Fibroblast of skin of abdomen (primary cell): ENCODE measurements at regions not wholly inside any gene's neighbourhood (a gene's known extent, or its start where the extent isn't known, plus 50 kb on each side); places are given as distances from the start of the nearest gene placed in this dataset.
"Not testable (repeated sequence)": the region's sequence is repeated elsewhere in the genome, so short reads cannot be mapped to it uniquely, and the experiment has no call there.

Source experiments
- DNase-seq: peaks from one replicate; pipeline ENCODE4 v3.0.0-alpha.2; 2013

GRCh38 chr2:49861821-49862220 lies 707.5 kb upstream of the FSHR start:
- DNase-seq: peak; percentile 0

- no peak for DNase-seq
Observed at GRCh38 chr2:49860834-49861233, 706.5 kb upstream of the FSHR start.

DNA sequence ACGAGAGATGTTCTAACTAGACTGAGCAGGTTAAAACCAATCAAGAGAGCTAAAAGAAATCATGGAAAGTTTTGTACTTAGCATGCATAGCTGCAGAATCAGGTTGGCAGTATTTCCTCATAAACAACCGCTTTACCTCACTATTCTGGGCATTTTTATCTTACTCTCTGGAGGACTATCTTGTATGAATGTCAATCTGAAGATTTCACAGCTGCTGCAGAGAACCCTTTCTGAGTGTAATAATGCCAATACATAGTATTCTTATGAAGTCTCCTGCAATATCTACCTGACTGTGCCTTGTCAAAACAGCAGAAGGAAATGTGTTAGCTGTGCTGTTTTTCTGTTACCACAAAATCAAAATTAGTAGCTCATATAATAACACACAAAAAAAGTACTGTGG lies 705.9 kb upstream of the FSHR start:
- DNase-seq: no peak

DNA sequence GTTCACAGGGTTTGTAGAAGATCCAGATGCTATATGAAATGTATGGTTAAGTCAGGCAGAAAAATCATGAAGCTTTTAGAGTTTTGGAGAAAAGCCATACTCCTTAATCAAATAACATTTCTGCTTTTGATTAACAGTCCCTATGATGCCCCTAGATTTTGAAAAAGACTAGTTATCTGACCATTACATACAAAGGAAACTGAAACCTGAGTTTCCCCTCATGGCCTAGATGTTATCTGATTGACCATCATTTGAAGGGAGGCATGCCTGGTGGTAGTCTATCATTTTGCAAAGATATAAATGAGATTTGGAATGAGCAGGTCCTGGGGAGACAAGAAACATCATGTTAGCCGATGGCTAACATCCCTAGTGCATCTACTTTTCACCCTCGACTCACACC lies 704.3 kb upstream of the FSHR start:
- DNase-seq: no peak

DNA sequence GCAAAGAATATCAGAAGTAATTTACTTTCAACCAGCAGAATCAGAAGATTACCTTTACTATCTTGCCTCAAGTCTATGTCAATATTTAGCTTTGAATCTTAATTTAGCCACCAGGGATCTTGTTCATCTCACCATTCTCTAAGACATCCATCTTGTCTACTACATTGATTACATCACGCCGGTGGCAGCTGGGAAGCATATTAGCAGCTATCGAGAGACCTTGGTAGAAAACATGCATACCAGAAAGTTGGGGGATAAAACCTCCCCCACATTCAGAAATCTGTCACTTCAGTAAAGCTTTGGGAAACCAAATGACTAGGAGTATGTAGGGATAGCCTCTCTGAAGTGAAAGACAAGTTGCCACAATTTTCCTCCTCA lies 703.8 kb upstream of the FSHR start:
- DNase-seq: no peak

DNA sequence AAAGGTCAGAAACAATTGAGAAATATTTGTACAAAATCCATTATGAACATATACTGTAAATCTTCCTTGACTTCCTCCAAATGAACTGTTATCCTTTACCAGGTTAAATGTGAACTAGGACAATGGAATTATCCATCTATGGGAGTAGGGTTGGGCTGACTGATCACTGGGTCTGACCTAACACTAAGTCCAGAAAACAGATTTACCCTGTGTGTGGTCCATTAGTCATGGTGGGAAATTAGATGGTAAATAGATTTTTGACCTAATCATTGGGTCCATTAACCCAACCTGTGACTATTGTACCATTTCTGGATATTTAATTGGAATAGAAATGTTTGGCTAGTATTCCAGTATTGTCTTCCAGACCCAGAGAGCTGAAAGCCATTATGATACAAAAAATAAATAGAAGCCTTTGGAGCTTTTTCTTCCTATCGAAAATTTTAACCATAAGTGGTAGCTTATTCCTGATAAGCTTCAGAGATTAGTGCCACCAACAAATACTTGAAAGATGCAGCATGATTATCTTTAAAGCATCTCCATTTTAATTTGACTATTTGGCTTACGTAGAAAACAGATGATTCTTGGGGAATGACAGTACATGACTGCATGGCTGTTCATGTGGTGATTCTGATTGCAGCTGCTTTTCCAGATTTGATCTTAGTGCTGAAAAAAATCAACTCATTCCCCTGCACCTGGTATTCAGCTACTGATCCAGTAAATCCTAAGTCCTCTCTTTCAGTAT lies 703.2 kb upstream of the FSHR start:
- DNase-seq: no peak

DNA sequence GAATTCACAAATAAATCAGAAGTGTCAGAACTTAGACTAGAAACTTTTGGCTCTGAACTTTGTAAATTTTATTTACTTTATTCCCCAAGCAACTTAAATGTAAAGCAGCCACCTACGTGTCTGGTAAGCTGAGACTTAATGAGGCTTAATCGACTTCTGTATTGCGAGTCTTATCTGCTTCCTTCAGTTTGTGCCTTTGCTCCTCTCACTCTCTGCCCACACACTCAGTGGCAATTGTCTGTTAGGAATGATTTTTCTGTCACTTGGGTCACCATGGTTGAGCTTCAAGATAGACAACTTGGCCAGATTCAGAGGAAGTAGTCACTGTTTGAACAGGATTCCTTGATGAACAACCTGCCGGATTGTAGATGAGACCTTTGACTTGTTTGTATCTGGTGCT lies 691.4 kb upstream of the FSHR start:
- DNase-seq: no peak

GRCh38 chr2:49845021-49845420 lies 690.7 kb upstream of the FSHR start:
- no peak for DNase-seq

DNA sequence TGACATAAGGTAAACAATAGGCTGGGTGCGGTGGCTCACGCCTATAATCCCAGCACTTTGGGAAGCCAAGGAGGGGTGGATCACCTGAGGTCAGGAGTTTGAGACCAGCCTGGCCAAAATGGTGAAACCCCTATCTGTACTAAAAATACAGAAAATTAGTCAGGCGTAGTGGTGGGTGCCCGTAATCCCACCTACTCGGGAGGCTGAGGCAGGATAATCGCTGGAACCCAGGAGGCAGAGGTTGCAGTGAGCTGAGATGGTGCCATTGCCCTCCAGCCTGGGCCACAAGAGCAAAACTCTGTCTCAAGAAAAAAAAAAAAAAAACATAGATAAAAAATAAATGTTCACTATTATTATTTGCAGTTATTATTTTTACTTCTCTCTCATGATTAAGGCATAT lies 689.8 kb upstream of the FSHR start:
- DNase-seq: not testable (repeated sequence)

- DNase-seq: no peak
Observed at GRCh38 chr2:49843314-49843713, 689.0 kb upstream of the FSHR start.

DNA sequence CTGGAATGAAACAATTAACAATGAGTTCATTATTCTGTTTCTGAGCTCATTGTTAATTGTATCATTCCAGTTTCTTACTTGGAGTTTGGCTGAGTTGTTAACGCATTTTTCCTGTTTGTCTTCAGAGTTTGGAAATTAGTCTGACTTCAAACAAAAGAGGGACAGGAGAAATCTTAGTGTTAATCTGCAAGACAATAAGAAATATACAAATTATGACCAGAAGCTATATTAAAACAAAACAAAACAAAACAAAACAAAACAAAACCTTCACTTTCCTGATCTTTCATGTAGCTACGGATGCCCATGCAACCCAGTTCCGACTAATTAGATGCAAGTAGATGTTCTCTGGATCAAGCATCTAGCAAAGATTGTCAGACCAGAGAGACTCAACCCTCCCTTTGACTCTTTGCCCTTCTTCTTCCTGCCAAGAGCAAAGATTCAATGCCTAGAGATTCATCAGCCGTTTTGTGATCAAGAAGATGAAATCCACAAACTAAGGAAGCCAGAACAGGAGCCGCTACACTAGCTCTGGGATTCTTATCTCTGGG lies 686.2 kb upstream of the FSHR start:
- DNase-seq: no peak

DNA sequence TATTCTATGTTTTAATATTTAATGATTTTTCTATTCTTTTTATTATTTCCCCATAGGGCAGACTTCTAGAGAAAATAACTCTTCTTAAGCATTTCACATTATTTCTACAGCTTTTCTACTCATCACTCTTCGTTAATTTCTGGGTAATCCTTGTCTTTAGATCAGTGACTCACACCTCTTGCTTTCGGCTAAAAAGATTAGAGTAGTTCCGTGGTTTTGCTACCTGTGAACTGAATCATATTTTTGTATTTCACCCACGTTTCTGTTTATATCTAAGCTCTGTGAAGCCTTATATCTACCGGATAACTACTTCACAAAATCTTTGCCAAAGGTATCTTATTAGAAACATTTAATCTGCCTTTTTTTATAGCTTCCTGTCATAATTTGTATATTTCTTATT lies 685.5 kb upstream of the FSHR start:
- no peak for DNase-seq

GRCh38 chr2:49837561-49838293 lies 683.4 kb upstream of the FSHR start:
- no peak for DNase-seq

DNA sequence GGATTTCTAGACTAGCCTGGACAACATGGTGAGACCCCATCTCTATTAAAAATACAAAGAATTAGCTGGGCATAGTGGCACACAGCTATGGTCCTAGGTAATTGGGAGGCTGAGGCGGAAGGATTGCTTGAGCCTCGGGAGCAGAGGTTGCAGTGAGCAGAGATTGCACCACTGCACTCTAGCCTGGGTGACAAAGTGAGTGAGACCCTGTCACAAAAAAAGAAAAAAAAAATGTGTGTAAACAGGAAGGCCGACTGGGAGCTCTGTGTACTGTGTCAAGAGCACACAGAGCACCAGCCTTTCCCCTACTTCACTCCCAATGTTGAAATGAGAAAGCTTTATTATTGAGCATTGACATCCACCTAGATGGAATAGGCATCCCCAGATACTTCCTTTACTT lies 681.7 kb upstream of the FSHR start:
- DNase-seq: no peak

DNA sequence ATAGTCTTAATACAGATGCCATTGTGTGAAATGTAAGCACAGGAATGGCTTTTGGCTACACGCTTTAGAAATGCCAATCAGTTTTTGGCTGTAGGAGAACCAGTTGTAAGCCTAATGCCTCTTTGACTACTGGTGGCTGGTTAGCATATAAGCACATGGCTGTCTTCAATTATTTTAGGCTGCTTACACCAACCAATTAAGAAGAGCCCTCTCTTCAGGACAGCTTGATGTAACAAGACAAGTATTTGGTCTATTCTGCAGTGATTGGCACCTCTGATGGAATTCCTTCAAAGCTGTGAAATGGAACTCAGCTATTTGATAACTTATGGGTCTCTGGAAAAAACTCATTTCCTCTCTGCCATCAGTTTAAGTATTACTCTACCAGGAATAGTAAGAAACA lies 680.1 kb upstream of the FSHR start:
- no peak for DNase-seq

DNA sequence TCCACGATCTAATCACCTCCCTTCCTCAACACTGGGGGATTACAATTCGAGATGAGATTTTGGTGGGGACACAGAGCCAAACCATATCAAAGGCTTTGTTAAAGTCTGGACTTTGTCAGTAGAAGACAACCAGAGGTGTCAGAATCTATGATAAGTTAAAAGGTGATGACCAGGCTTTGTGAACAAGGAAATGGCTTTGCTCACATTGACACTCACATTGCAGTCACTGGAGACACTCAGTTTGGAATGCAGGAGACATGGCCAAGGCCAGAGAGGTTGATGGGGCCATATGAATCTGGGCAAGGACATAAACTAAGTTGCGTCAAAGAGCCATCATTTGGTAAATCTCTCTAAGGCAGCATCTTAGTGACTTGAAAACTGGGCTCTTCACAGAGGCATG lies 678.2 kb upstream of the FSHR start:
- no peak for DNase-seq

DNA sequence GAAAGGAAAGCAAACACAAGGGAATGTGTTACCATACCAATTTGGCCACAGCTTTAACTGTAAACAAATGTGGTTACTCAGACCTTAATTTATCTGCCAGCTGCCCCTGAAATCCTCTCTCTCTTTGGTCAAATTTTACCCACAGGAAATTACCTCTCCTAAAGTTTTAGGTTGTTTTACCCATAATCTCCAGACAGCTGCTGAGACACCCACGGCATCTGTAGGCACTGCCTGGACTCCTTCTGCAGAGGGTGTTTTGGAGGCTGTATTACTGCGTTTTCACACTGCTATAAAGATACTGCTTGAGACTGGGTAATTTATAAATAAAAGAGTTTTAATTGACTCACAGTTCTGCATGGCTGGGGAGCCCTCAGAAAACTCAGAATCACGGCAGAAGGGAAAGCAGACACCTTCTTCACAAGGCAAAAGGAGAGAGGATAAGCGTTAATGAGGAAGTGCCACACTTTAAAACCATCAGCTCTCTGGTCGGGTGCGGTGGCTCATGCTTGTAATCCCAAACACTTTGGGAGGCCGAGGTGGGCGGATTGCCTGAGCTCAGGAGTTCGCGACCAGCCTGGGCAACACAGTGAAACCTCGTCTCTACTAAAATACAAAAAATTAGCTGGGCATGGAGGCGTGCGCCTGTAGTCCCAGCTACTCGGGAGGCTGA lies 677.5 kb upstream of the FSHR start:
- DNase-seq: no peak

GRCh38 chr2:49830846-49831245 lies 676.5 kb upstream of the FSHR start:
- no peak for DNase-seq

DNA sequence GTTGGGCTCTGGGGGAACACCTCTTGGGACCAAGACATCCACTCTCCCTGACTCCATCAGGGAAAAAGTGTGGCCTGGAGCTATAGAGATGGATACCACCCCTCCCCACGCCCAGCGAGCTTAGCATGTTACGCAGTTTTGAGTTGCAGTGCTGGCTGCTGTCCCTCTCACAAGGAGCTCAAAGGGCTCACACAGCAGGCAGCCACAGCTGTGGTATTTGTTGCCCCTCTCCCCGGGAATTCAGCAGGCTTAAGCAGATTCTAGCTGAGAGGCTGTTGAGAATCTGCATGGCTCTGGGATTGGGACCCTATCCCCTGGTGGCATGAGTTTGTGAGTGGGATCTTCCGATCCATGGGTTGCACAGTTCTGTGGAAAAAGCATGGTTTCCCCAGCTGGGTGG lies 673.1 kb upstream of the FSHR start:
- DNase-seq: no peak

DNA sequence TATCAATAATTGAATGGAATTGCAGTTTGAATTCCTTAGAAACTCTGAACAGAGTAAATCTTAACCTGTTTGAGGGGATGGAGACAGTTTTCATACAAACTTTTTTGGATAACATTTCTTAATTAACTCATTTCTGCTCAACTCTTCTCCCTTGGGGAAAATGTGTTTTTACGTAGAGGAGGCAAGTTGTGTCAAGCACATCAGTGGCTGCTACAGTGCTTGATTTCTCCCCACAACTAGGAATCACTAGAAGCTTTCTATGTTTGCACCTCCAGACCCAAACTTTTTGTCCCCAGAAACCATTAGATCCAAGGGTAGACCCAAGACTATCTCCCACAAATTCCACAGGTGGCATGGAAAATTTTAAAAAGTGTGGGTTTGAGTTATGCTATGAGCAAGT lies 658.9 kb upstream of the FSHR start:
- no peak for DNase-seq

DNA sequence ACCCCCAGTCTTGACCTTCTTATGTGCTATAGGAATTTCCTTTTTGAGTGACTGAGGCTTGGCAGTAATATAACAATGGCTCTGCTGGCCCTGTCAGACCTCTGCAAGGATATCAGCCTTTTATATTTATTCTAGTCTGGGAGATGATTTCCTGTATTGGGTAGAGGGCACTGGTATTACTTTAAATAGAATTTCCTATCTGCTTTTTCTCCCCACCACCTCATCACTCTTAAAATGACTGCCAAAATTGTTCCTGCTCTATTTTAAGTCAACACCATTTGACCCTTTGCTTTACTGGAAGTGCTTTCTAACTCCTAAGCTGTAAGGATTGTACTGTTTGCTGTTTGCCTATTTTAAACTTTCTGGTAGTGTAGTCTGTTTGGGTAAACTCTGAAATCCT lies 658.4 kb upstream of the FSHR start:
- no peak for DNase-seq

- DNase-seq: no peak
Observed at GRCh38 chr2:49811502-49811901, 657.2 kb upstream of the FSHR start.

- DNase-seq: no peak
Observed at GRCh38 chr2:49807689-49808088, 653.4 kb upstream of the FSHR start.

DNA sequence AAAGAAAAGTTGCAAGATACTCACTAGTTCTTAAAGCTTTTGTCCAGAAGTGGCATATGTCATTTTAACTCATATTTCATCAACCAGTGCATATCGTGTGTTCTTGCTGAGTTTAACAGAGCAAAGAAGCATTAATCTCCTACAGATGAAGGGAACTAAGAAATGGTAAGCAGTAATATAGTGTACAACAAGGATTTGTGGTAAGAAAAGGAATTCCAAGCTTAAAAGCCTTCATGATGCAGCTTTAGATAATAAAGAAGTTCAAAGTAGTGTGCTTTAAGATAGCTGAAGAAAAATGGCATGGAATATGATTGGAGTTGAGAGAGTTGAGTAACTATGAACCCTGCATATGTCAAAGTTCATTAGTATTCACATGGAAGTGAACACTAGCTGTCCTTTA lies 649.8 kb upstream of the FSHR start:
- DNase-seq: no peak
